ENCODE measurements at regions not wholly inside any gene's neighbourhood (a gene's known extent, or its start where the extent isn't known, plus 50 kb on each side); places are given as distances from the start of the nearest gene placed in this dataset.

DNA sequence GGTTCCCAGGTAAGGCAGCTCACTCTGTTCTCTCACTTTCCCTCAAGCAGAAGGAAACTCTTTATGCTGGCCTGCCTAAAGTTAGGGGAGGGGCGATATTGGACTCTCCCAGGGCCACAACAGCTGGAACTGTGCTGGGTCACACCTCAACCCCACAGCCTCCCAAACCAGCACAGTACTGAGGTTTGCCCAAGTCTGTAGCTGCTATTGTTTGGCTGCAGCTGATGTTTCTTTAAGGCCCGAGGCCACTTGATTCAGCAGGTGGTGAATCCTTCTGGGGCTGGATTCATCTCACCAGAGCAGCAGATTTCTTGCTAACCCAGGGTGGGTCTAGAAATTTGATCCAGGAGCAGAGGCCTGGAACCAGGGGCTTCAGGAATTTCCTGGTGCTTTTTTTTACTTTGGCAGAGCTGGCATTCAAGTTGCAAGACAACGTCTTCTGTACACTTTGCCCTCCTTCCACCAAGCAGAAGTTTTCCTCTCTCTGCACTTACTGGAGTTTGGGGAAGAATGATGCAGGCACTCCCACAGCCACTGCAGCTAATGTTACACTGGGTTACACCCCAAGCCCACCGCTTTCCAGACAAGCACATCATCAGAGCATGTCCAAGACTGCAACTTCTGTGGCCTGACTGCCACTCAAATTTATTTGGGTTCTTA lies 544.7 kb upstream of the NDST4 start:
- Histone ChIP-seq H3K4me1 (no peaks in the 10 kb centered on the region), H3K9me3 (no peaks in the 10 kb centered on the region), H3K27ac (no peak overlapping the region), H3K4me3 (no peak overlapping the region), H3K36me3 (ENCODE audit: low read depth, missing control alignments) (no peaks in the 10 kb centered on the region), H3K27me3 (no peaks in the 10 kb centered on the region)
- WGBS, 2 donors, result 67 to 82% methylated on average over 4 of the region's 4 CpGs
- DNase-seq, result no peak
- intact Hi-C loops (cut with DNase I; ENCODE audit: low total_unique reads), result no loop called here
- TF ChIP-seq, protein P1, sequence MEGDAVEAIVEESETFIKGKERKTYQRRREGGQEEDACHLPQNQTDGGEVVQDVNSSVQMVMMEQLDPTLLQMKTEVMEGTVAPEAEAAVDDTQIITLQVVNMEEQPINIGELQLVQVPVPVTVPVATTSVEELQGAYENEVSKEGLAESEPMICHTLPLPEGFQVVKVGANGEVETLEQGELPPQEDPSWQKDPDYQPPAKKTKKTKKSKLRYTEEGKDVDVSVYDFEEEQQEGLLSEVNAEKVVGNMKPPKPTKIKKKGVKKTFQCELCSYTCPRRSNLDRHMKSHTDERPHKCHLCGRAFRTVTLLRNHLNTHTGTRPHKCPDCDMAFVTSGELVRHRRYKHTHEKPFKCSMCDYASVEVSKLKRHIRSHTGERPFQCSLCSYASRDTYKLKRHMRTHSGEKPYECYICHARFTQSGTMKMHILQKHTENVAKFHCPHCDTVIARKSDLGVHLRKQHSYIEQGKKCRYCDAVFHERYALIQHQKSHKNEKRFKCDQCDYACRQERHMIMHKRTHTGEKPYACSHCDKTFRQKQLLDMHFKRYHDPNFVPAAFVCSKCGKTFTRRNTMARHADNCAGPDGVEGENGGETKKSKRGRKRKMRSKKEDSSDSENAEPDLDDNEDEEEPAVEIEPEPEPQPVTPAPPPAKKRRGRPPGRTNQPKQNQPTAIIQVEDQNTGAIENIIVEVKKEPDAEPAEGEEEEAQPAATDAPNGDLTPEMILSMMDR (IDR thresholded peaks at IDR 0.05), result no peak
- TF ChIP-seq POLR2A (IDR thresholded peaks at IDR 0.05), result no peak

DNA sequence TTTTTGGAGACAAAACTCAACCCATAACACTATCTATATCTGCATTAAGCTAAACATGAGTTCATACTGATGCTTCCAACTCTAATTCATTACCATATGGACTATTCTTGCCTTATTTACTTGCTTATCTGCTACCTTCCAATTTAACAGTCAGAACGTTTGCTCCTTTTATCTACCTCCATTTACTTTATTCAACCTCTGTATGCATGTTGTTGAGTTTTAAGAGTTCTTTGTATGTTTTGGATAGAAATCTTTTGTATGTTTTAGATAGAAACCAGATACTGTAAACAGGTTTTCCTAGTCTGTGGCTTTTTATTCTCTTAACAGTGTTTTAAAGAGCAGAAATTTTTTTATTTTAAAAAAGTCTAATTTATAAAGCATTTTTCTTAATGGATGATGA lies 542.2 kb upstream of the NDST4 start:
- 49 to 77% methylated on average over 1 of the region's 1 CpG for WGBS, 2 donors
- H3K27ac ChIP-seq, result no peak overlapping the region
- no peak overlapping the region for H3K4me3 ChIP-seq
- no peaks in the 10 kb centered on the region for H3K36me3 ChIP-seq (ENCODE audit: low read depth, missing control alignments)
- intact Hi-C loops (cut with DNase I; ENCODE audit: low total_unique reads), result no loop called here
- H3K9me3 ChIP-seq, result no peaks in the 10 kb centered on the region
- H3K27me3 ChIP-seq, result no peaks in the 10 kb centered on the region
- DNase-seq, result no peak
- no peak for TF ChIP-seq POLR2A (IDR thresholded peaks at IDR 0.05)
- TF ChIP-seq, protein P1 (IDR thresholded peaks at IDR 0.05), result no peak
- H3K4me1 ChIP-seq, result no peaks in the 10 kb centered on the region

GRCh38 chr4:115648786-115649185 lies 535.4 kb upstream of the NDST4 start:
- 100% methylated on average over 1 of the region's 1 CpG for WGBS, 2 donors
- Histone ChIP-seq H3K4me3 (no peak overlapping the region), H3K27ac (no peak overlapping the region), H3K4me1 (no peaks in the 10 kb centered on the region), H3K36me3 (ENCODE audit: low read depth, missing control alignments) (no peaks in the 10 kb centered on the region), H3K9me3 (no peaks in the 10 kb centered on the region), H3K27me3 (no peaks in the 10 kb centered on the region)
- TF ChIP-seq, protein P1 (IDR thresholded peaks at IDR 0.05), result no peak
- TF ChIP-seq POLR2A (IDR thresholded peaks at IDR 0.05), result no peak
- intact Hi-C loops (cut with DNase I; ENCODE audit: low total_unique reads), result no loop called here
- no peak for DNase-seq

DNA sequence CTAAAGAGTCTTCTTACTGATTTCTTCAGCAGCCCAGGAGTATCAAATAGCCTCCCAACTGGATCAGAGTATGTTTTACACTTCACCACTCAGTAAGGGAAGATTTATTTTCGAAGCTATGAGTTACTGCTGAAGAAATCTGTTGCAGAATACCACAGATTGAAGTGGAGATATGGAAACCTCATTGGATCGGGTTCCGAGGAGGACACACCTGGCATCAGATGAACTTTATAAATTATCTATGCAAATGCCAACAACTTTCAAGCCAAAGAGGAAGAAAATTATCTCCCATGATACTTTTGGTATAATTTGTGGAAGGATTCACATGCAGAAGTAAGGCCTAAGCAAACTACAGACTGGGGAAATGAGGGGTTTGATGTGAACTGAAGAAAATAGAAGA lies 515.9 kb upstream of the NDST4 start:
- Histone ChIP-seq H3K4me1 (no peaks in the 10 kb centered on the region), H3K36me3 (ENCODE audit: low read depth, missing control alignments) (no peaks in the 10 kb centered on the region), H3K27ac (no peak overlapping the region), H3K27me3 (no peaks in the 10 kb centered on the region), H3K4me3 (no peak overlapping the region), H3K9me3 (no peaks in the 10 kb centered on the region)
- no peak for TF ChIP-seq POLR2A (IDR thresholded peaks at IDR 0.05)
- TF ChIP-seq, protein P1 (IDR thresholded peaks at IDR 0.05), result no peak
- 70 to 74% methylated on average over 3 of the region's 3 CpGs for WGBS, 2 donors
- DNase-seq, result no peak
- intact Hi-C loops (cut with DNase I; ENCODE audit: low total_unique reads), result no loop called here

GRCh38 chr4:115609631-115610030 lies 496.2 kb upstream of the NDST4 start:
- intact Hi-C loops (cut with DNase I; ENCODE audit: low total_unique reads), result no loop called here
- Histone ChIP-seq H3K27ac (no peak overlapping the region), H3K9me3 (no peaks in the 10 kb centered on the region), H3K4me1 (no peaks in the 10 kb centered on the region), H3K4me3 (no peak overlapping the region), H3K36me3 (ENCODE audit: low read depth, missing control alignments) (no peaks in the 10 kb centered on the region), H3K27me3 (no peaks in the 10 kb centered on the region)
- 76 to 89% methylated on average over 2 of the region's 2 CpGs for WGBS, 2 donors
- DNase-seq, result no peak
- TF ChIP-seq POLR2A (IDR thresholded peaks at IDR 0.05), result no peak
- TF ChIP-seq, protein P1 (IDR thresholded peaks at IDR 0.05), result no peak
